ENCODE measurements at regions not wholly inside any gene's neighbourhood (a gene's known extent, or its start where the extent isn't known, plus 50 kb on each side); places are given as distances from the start of the nearest gene placed in this dataset.

DNA sequence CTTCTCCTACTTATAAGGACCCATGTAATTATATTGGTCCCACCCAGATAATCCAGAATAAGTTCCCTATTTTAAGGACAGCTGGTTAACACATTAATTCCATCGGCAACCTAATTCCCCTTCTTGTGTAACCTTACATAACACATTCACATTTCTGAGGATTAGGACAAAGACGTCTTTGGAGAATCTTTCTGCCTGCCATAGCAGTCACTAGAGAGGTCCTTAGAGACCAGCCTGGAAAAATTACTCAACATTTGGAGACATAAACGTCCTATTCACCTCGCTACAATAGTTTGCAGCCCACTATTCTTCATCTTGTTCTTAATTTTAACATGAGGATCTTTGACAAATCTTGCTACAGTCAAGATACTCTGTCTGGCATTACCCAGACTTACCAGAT, 100.1 kb downstream of the MAFB start:
- H2AFZ ChIP-seq = no peak overlapping the region
- H3K9me2 ChIP-seq (ENCODE audit: insufficient read depth) = peaks cover 18% of the 10 kb centered on the region
- no peak overlapping the region for H3K27ac ChIP-seq (ENCODE audit: low read depth)
- H3F3A ChIP-seq (replicated peaks; ENCODE audit: low read depth) = no peaks in the 10 kb centered on the region
- TF ChIP-seq EZH2 (IDR thresholded peaks at IDR 0.05; ENCODE audit: low read depth, unreplicated experiment) (no peak), STAT1 (IDR thresholded peaks at IDR 0.05; ENCODE audit: unreplicated experiment) (no peak), NANOG (IDR thresholded peaks at IDR 0.05; ENCODE audit: borderline replicate concordance) (no peak), ZNF331 (CRISPR knock-in tag; IDR thresholded peaks at IDR 0.05; ENCODE audit: low read depth) (no peak), EZH2phosphoT487 (IDR thresholded peaks at IDR 0.05; ENCODE audit: unreplicated experiment) (no peak), CREB1 (CRISPR knock-in tag; IDR thresholded peaks at IDR 0.05; ENCODE audit: low read depth) (no peak), JUNB (IDR thresholded peaks at IDR 0.05; ENCODE audit: unreplicated experiment) (no peak), ZNF114 (CRISPR knock-in tag; IDR thresholded peaks at IDR 0.05) (no peak), POLR2AphosphoS5 (IDR thresholded peaks at IDR 0.05; ENCODE audit: low read depth) (no peak)
- TF ChIP-seq, protein P1, sequence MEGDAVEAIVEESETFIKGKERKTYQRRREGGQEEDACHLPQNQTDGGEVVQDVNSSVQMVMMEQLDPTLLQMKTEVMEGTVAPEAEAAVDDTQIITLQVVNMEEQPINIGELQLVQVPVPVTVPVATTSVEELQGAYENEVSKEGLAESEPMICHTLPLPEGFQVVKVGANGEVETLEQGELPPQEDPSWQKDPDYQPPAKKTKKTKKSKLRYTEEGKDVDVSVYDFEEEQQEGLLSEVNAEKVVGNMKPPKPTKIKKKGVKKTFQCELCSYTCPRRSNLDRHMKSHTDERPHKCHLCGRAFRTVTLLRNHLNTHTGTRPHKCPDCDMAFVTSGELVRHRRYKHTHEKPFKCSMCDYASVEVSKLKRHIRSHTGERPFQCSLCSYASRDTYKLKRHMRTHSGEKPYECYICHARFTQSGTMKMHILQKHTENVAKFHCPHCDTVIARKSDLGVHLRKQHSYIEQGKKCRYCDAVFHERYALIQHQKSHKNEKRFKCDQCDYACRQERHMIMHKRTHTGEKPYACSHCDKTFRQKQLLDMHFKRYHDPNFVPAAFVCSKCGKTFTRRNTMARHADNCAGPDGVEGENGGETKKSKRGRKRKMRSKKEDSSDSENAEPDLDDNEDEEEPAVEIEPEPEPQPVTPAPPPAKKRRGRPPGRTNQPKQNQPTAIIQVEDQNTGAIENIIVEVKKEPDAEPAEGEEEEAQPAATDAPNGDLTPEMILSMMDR (conservative IDR thresholded peaks at IDR 0.05; ENCODE audit: low read depth in 2 of 2) = no peak
- TF ChIP-seq, protein P2, sequence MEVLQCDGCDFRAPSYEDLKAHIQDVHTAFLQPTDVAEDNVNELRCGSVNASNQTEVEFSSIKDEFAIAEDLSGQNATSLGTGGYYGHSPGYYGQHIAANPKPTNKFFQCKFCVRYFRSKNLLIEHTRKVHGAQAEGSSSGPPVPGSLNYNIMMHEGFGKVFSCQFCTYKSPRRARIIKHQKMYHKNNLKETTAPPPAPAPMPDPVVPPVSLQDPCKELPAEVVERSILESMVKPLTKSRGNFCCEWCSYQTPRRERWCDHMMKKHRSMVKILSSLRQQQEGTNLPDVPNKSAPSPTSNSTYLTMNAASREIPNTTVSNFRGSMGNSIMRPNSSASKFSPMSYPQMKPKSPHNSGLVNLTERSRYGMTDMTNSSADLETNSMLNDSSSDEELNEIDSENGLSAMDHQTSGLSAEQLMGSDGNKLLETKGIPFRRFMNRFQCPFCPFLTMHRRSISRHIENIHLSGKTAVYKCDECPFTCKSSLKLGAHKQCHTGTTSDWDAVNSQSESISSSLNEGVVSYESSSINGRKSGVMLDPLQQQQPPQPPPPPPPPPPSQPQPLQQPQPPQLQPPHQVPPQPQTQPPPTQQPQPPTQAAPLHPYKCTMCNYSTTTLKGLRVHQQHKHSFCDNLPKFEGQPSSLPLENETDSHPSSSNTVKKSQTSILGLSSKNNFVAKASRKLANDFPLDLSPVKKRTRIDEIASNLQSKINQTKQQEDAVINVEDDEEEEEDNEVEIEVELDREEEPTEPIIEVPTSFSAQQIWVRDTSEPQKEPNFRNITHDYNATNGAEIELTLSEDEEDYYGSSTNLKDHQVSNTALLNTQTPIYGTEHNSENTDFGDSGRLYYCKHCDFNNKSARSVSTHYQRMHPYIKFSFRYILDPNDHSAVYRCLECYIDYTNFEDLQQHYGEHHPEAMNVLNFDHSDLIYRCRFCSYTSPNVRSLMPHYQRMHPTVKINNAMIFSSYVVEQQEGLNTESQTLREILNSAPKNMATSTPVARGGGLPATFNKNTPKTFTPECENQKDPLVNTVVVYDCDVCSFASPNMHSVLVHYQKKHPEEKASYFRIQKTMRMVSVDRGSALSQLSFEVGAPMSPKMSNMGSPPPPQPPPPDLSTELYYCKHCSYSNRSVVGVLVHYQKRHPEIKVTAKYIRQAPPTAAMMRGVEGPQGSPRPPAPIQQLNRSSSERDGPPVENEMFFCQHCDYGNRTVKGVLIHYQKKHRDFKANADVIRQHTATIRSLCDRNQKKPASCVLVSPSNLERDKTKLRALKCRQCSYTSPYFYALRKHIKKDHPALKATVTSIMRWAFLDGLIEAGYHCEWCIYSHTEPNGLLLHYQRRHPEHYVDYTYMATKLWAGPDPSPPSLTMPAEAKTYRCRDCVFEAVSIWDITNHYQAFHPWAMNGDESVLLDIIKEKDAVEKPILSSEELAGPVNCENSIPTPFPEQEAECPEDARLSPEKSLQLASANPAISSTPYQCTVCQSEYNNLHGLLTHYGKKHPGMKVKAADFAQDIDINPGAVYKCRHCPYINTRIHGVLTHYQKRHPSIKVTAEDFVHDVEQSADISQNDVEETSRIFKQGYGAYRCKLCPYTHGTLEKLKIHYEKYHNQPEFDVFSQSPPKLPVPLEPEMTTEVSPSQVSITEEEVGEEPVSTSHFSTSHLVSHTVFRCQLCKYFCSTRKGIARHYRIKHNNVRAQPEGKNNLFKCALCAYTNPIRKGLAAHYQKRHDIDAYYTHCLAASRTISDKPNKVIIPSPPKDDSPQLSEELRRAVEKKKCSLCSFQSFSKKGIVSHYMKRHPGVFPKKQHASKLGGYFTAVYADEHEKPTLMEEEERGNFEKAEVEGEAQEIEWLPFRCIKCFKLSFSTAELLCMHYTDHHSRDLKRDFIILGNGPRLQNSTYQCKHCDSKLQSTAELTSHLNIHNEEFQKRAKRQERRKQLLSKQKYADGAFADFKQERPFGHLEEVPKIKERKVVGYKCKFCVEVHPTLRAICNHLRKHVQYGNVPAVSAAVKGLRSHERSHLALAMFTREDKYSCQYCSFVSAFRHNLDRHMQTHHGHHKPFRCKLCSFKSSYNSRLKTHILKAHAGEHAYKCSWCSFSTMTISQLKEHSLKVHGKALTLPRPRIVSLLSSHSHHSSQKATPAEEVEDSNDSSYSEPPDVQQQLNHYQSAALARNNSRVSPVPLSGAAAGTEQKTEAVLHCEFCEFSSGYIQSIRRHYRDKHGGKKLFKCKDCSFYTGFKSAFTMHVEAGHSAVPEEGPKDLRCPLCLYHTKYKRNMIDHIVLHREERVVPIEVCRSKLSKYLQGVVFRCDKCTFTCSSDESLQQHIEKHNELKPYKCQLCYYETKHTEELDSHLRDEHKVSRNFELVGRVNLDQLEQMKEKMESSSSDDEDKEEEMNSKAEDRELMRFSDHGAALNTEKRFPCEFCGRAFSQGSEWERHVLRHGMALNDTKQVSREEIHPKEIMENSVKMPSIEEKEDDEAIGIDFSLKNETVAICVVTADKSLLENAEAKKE (CRISPR knock-in tag; IDR thresholded peaks at IDR 0.05) = no peak
- TF ChIP-seq, protein P3, sequence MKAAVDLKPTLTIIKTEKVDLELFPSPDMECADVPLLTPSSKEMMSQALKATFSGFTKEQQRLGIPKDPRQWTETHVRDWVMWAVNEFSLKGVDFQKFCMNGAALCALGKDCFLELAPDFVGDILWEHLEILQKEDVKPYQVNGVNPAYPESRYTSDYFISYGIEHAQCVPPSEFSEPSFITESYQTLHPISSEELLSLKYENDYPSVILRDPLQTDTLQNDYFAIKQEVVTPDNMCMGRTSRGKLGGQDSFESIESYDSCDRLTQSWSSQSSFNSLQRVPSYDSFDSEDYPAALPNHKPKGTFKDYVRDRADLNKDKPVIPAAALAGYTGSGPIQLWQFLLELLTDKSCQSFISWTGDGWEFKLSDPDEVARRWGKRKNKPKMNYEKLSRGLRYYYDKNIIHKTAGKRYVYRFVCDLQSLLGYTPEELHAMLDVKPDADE (IDR thresholded peaks at IDR 0.05) = no peak
- TF ChIP-seq, protein P4, sequence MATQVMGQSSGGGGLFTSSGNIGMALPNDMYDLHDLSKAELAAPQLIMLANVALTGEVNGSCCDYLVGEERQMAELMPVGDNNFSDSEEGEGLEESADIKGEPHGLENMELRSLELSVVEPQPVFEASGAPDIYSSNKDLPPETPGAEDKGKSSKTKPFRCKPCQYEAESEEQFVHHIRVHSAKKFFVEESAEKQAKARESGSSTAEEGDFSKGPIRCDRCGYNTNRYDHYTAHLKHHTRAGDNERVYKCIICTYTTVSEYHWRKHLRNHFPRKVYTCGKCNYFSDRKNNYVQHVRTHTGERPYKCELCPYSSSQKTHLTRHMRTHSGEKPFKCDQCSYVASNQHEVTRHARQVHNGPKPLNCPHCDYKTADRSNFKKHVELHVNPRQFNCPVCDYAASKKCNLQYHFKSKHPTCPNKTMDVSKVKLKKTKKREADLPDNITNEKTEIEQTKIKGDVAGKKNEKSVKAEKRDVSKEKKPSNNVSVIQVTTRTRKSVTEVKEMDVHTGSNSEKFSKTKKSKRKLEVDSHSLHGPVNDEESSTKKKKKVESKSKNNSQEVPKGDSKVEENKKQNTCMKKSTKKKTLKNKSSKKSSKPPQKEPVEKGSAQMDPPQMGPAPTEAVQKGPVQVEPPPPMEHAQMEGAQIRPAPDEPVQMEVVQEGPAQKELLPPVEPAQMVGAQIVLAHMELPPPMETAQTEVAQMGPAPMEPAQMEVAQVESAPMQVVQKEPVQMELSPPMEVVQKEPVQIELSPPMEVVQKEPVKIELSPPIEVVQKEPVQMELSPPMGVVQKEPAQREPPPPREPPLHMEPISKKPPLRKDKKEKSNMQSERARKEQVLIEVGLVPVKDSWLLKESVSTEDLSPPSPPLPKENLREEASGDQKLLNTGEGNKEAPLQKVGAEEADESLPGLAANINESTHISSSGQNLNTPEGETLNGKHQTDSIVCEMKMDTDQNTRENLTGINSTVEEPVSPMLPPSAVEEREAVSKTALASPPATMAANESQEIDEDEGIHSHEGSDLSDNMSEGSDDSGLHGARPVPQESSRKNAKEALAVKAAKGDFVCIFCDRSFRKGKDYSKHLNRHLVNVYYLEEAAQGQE (IDR thresholded peaks at IDR 0.05; ENCODE audit: unreplicated experiment) = no peak
- no peak overlapping the region for H3K4me3 ChIP-seq
- Mint-ChIP-seq H3K27me3 (ENCODE audit: insufficient read depth, low read depth, poor library complexity) (peaks cover 5% of the 10 kb centered on the region), H3K9me3 (peaks cover 4% of the 10 kb centered on the region; the same call in 2 of the 3 replicates), H3K27ac (no peak overlapping the region), H3K4me3 (no peak overlapping the region), H3K36me3 (ENCODE audit: low read depth) (no peaks in the 10 kb centered on the region), H3K4me1 (no peaks in the 10 kb centered on the region)
- no peaks in the 10 kb centered on the region for H3K4me1 ChIP-seq (ENCODE audit: insufficient read depth)
- no peaks in the 10 kb centered on the region for H4K20me1 ChIP-seq (replicated peaks; ENCODE audit: insufficient read depth)
- DNase-seq (ENCODE audit: low spot score) (no peak), ATAC-seq (no peak)
- H3K79me2 ChIP-seq (replicated peaks; ENCODE audit: insufficient read depth) = no peaks in the 10 kb centered on the region
- no peaks in the 10 kb centered on the region for H3K27me3 ChIP-seq (ENCODE audit: insufficient read depth)
- H3K4me2 ChIP-seq = no peak overlapping the region
- no peaks in the 10 kb centered on the region for H3K36me3 ChIP-seq (ENCODE audit: insufficient read depth)
